Kidney tubule cell (primary cell): ENCODE measurements at regions not wholly inside any gene's neighbourhood (a gene's known extent, or its start where the extent isn't known, plus 50 kb on each side); places are given as distances from the start of the nearest gene placed in this dataset.

ENCODE experiments used
- DNase-seq: peaks from one replicate; pipeline ENCODE4 v3.0.0-alpha.2; 2018; ENCODE audit warnings: low spot score

GRCh38 chr1:193346085-193346484 is 159.7 kb upstream of the B3GALT2 start:
- DNase-seq, result no peak

GRCh38 chr1:193342811-193343210 is 156.4 kb upstream of the B3GALT2 start:
- no peak for DNase-seq

GRCh38 chr1:193340331-193340730 is 153.9 kb upstream of the B3GALT2 start:
- DNase-seq, result no peak

- DNase-seq, result no peak
These were observed 153.0 kb upstream of the B3GALT2 start for GRCh38 chr1:193339401-193339800.

- peak; percentile 13 for DNase-seq
These were observed 151.8 kb upstream of the B3GALT2 start for GRCh38 chr1:193338194-193338593.

- DNase-seq, result no peak
These were observed 149.5 kb upstream of the B3GALT2 start for GRCh38 chr1:193335806-193336428.

- no peak for DNase-seq
These were observed 146.8 kb upstream of the B3GALT2 start for GRCh38 chr1:193333166-193333565.

- no peak for DNase-seq
These were observed 139.9 kb upstream of the B3GALT2 start for GRCh38 chr1:193326296-193326695.

- DNase-seq, result peak; percentile 35
These were observed 139.4 kb upstream of the B3GALT2 start for GRCh38 chr1:193325771-193326170.

- peak; percentile 55 for DNase-seq
These were observed 138.6 kb upstream of the B3GALT2 start for GRCh38 chr1:193325042-193325441.

GRCh38 chr1:193322211-193322610 is 135.8 kb upstream of the B3GALT2 start:
- DNase-seq, result peak; percentile 72

GRCh38 chr1:193321242-193321840 is 134.9 kb upstream of the B3GALT2 start:
- peak; percentile 7 for DNase-seq

- DNase-seq, result no peak
These were observed 133.9 kb upstream of the B3GALT2 start for GRCh38 chr1:193320270-193320669.

GRCh38 chr1:193318347-193318746 is 131.9 kb upstream of the B3GALT2 start:
- DNase-seq, result no peak

- no peak for DNase-seq
These were observed 127.1 kb upstream of the B3GALT2 start for GRCh38 chr1:193313354-193314140.

GRCh38 chr1:193312432-193312831 is 126.0 kb upstream of the B3GALT2 start:
- no peak for DNase-seq

- DNase-seq, result no peak
These were observed 125.0 kb upstream of the B3GALT2 start for GRCh38 chr1:193311226-193311948.

GRCh38 chr1:193310564-193310963 is 124.2 kb upstream of the B3GALT2 start:
- no peak for DNase-seq

GRCh38 chr1:193309936-193310475 is 123.6 kb upstream of the B3GALT2 start:
- no peak for DNase-seq

- DNase-seq, result no peak
These were observed 122.0 kb upstream of the B3GALT2 start for GRCh38 chr1:193308438-193308837.

- no peak for DNase-seq
These were observed 120.0 kb upstream of the B3GALT2 start for GRCh38 chr1:193306430-193306829.
